GM18858 (cell line): ENCODE measurements at regions not wholly inside any gene's neighbourhood (a gene's known extent, or its start where the extent isn't known, plus 50 kb on each side); places are given as distances from the start of the nearest gene placed in this dataset.
"Not testable (repeated sequence)": the region's sequence is repeated elsewhere in the genome, so short reads cannot be mapped to it uniquely, and the experiment has no call there.

ENCODE experiments used
- ATAC-seq: cut with Tn5 transposase; IDR thresholded peaks from one replicate; pipeline ENCODE4 v1.9.1; 2021; ENCODE audit not compliant: unreplicated experiment

DNA sequence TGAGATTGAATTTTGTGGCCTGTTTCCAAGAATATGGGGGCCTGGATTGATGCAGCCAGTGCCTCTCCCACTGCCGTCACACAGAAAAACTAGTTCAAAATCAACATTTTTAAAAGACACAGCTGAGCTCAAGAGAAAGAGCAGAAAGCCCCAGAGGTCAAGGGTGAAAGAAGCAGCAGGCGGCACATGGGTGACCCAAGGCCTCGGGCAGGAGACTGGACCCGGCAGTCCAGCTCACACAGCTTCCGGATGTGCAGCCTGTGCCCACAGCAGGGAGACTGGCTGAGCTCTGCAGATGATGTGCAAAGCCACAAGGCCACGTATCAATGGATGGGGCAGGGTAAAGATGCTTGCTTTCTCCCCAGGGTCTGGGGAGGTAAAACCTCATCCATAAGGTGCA lies 50.4 kb upstream of the RNF32 start:
- ATAC-seq = no peak

DNA sequence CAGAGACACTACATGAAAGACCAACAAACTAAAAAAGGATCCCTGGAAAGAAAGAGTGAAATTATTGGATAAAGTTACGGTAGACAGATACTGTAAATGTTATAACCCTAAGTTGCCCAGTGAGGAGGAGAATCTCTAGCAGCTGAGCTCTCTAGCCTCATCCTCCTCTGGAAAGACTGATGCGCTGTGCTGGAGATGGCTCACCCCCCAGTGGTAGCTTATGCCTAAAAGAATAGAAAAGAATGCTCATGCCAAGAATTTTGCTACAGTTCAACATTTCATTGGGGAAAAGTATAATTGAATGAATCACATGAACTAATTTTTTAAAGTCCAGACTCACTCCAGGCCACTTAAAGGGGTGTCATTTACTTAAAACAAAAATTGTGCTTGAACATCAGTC lies 50.8 kb upstream of the RNF32 start:
- no peak for ATAC-seq

GRCh38 chr7:156585926-156586325 lies 54.6 kb upstream of the RNF32 start:
- ATAC-seq = no peak

GRCh38 chr7:156585025-156585648 lies 55.4 kb upstream of the RNF32 start:
- ATAC-seq = no peak

- no peak for ATAC-seq
Measured at GRCh38 chr7:156582591-156583123, 57.9 kb upstream of the RNF32 start.

DNA sequence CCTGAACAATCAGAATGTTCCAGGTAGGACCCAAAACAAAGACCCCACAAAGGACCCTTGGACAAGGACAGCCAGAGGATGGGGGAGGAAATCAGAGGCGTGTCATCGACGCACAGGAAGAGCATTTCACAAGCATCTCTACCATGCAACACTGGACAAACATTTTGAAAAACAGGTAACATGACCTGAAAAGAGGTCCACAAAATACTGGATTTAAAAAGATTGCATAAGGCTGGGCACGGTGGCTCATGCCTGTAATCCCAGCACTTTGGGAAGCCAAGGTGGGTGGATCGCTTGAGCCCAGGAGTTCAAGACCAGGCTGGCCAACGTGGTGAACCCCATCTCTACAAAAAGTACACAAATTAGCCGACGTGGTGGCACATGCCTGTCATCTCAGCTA lies 60.5 kb upstream of the RNF32 start:
- ATAC-seq = no peak

GRCh38 chr7:156579566-156579965 lies 61.0 kb upstream of the RNF32 start:
- ATAC-seq = no peak

GRCh38 chr7:156578978-156579430 lies 61.6 kb upstream of the RNF32 start:
- no peak for ATAC-seq

DNA sequence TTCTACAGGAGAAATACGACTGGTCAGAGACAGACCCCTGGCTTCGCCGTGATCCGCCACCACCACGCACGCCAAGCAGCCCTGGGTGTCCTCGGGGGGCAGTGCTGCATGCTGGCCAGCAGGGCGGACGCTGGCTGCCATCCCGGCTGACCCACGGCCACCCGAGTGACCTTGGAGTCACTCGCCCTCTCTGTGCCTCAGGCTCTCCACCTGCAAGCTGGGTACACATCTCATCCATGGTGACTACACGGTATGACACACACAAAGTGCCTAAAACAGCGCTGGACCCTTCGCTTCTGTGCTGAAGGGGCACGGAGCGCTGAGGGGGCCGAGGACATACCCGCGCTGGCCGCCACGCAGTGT lies 62.0 kb upstream of the RNF32 start:
- no peak for ATAC-seq

- no peak for ATAC-seq
Measured at GRCh38 chr7:156577645-156578577, 62.7 kb upstream of the RNF32 start.

DNA sequence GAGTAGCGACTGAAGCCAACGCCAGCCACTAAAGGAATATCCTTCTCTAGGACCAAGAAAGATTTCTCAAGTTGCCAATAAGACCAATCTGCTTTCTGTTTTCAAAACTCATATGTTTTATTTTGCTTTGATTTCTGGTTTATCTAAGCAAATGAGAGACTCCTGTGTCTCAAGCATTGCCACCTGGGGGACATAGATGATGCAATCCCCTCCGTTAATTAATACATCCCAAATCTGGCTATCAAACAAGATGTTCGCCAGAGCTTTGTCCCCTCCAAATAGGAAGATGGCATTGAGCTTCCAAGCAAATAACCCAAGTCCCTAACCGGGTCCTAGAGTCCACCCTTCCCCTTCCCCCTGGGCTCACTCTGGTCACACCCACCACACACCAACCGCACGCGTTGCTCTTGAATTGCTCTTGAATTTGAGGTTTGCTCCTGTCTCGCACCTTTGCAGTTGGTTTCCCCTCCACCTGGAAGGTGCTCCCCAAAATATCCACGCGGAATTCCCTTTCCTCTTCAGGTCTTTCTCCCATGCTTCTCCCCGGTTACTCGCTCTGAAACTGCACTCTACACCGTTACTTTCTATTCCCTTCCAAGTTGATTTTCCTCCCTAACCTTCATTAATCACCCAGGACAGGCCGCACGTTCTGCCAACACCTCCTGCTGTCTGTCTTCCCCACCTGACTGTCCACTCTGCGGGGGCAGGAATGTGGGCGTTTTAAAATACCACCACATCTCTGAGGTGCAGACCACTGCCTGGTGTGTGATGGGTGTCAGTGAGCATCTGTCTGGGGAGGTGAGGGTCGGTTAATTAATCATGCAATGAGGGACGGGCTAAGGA lies 64.1 kb upstream of the RNF32 start:
- no peak for ATAC-seq

DNA sequence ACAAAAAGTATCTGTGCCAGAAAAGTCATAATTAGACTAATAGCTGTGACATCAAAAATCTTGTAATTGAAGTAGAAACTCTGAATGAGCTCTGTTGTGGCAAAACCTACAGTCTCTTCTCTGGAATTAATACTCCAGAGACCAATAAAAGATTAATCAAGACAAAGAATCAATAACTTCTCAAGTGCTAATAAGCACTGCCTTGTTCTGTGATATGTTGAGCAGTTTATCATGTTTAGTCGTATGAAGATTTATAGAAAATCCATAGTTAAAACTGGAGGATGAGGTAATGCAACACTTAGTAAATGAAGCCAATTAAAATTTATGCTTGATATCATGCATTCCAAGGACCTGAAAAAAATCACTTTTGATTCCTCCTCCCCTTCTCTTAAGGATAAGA lies 72.3 kb upstream of the RNF32 start:
- no peak for ATAC-seq

DNA sequence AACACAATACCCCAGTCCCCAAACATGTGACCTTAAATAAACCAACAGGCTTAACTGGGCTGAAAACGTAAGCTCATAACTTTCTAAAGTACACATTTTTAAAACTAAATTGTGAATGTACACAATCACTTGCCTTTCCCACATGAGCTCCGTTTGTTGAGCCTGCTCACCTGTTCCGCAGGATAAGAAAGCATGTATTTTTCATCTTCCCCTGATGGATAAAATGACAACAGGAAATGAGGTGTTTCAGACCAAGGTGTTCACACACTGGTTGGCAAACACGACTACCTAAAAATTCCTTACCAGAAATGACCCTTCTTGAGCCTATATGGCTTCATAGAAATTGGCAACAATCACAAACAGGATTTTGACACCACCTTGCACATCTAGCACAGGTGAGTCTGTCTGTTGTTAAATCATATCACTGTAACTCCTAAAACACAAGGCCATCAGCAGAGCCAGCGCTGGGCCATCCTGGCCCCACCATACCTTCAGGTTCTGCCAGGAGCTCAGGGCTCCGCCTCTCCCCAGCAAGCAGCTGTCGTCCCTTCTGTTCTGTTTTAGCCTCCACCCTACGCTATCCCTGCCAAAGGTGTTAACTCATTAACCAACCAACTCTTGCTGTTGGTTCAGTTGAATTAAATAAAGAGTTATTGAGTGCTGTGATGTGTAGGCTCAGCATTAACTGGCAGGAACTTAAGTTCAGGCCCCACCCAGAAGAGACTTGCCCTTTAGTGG lies 73.6 kb upstream of the RNF32 start:
- ATAC-seq = no peak

GRCh38 chr7:156565002-156565401 lies 75.6 kb upstream of the RNF32 start:
- ATAC-seq = not testable (repeated sequence)

- ATAC-seq = no peak
Measured at GRCh38 chr7:156560696-156561095, 79.9 kb upstream of the RNF32 start.

DNA sequence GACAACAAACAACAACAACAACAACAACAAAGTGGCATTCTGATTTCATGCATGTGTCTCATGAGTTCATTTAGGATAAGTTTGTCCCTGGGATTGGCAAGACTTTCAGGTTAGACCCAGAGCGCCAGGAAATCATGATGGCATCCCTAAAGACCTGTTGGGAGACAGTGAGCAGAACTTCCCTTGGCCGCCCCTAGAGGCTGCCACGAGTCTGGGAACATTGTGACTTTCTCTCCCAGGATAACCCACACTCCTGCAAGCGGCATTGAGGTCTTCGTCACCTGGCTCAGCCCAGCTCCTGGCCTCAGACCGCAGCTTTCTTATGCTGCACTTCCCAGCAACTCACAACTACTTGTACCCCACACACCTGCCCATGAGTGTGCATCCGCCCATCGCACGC lies 80.5 kb upstream of the RNF32 start:
- no peak for ATAC-seq

- no peak for ATAC-seq
Measured at GRCh38 chr7:156559001-156559400, 81.6 kb upstream of the RNF32 start.

- no peak for ATAC-seq
Measured at GRCh38 chr7:156558198-156558597, 82.4 kb upstream of the RNF32 start.

DNA sequence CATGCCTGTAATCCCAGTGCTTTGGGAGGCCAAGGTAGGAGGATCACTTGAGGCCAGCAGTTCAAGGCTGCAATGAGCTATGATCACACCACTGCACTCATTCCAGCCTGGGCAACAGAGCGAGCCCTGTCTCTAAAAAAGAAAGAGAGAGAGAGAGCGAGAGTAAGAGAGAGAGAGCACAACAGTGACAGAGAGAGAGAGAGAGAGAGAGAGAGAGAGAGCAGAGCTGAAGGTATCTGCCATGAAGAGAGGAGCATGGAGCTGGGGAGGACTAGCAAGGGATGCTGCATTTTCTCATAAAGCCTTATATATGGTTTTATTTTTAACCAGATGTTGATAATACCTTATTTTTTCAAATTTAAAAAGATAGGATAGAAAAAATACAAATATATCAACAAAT lies 84.5 kb upstream of the RNF32 start:
- ATAC-seq = no peak

- ATAC-seq = no peak
Measured at GRCh38 chr7:156554488-156554887, 86.1 kb upstream of the RNF32 start.

DNA sequence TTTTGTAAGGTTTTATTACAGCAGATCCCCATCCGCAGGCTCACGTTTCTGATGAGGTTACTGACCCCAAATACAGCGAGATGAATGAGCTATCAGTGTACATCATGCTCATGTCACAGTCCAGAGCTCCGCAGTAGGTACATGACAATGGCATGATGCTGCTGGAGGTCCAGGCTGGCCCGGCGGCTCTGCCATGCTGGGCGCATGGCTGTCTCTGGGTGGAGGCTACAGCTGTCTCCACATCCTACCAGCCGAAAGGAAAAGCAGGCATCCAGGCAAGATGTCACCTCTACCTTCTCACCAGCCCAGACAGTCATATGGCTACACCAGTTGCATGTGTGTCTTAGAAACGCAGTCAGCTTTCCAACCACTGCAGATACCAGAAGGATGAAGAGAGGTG lies 90.9 kb upstream of the RNF32 start:
- no peak for ATAC-seq
